Lower leg skin (tissue), 3 donors: ENCODE measurements at regions not wholly inside any gene's neighbourhood (a gene's known extent, or its start where the extent isn't known, plus 50 kb on each side); places are given as distances from the start of the nearest gene placed in this dataset.

Experiments used
- CTCF ChIP-seq, 3 donors: fragments of 450-650 bp; IDR thresholded peaks; one replicate each; pipeline ENCODE4 v1.5.1; 2016; ENCODE audit warnings: antibody characterized with exemption in 3 of 3, mild to moderate bottlenecking in 3 of 3, moderate library complexity in 2 of 3
- POLR2A ChIP-seq, 2 donors: fragments of 450-650 bp; IDR thresholded peaks; one replicate each; pipeline ENCODE4 v1.6.1; 2016 to 2017; ENCODE audit warnings: antibody characterized with exemption in 2 of 2, mild to moderate bottlenecking in 1 of 2, moderate library complexity in 1 of 2

GRCh38 chr14:106208794-106209193, 682.4 kb downstream of the TMEM121 start:
- TF ChIP-seq CTCF (IDR thresholded peaks at IDR 0.05) (no peak), POLR2A (IDR thresholded peaks at IDR 0.05) (no peak)
